OCI-LY1 (cell line): ENCODE measurements at regions not wholly inside any gene's neighbourhood (a gene's known extent, or its start where the extent isn't known, plus 50 kb on each side); places are given as distances from the start of the nearest gene placed in this dataset.

Source experiments
- EZH2 ChIP-seq: fragments of 200-600 bp; sonication (generic), shearing (Covaris generic); IDR thresholded peaks from 2 replicates; pipeline ENCODE4 v1.8.0; 2017; ENCODE audit warnings: borderline replicate concordance, mixed run types, mild to moderate bottlenecking, antibody characterized with exemption, low read length, moderate library complexity, mixed read lengths
- TF ChIP-seq, protein P1 (sequence below): fragments of 200-600 bp; sonication (generic), shearing (Covaris generic); IDR thresholded peaks from 2 replicates; pipeline ENCODE4 v1.5.1; 2017; ENCODE audit warnings: mild to moderate bottlenecking, antibody characterized with exemption, low read length, moderate library complexity, mixed read lengths

DNA sequence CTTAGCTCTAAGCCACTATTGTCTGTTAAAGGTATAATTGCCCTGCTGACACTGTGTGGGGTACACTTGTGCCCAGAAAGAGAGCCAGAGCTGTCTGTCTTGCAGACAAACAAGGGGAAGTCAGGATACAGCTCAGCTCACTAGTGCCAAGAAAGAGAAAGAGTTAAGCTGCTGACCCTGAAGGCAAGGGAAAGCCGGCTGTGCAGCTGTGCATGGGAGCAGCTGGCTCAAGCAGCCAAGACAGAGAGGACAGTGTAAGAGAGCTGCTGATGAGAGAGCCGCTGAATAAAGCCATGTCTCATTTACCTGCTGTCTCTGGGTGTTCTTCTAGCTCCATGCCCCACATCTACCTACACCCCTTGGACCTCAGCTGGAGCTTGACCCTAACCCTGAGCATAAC, 428.1 kb upstream of the NAALADL2 start:
- TF ChIP-seq, protein P1, sequence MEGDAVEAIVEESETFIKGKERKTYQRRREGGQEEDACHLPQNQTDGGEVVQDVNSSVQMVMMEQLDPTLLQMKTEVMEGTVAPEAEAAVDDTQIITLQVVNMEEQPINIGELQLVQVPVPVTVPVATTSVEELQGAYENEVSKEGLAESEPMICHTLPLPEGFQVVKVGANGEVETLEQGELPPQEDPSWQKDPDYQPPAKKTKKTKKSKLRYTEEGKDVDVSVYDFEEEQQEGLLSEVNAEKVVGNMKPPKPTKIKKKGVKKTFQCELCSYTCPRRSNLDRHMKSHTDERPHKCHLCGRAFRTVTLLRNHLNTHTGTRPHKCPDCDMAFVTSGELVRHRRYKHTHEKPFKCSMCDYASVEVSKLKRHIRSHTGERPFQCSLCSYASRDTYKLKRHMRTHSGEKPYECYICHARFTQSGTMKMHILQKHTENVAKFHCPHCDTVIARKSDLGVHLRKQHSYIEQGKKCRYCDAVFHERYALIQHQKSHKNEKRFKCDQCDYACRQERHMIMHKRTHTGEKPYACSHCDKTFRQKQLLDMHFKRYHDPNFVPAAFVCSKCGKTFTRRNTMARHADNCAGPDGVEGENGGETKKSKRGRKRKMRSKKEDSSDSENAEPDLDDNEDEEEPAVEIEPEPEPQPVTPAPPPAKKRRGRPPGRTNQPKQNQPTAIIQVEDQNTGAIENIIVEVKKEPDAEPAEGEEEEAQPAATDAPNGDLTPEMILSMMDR = no peak
- no peak for TF ChIP-seq EZH2
